Upper lobe of left lung (tissue), 4 donors: ENCODE measurements at regions not wholly inside any gene's neighbourhood (a gene's known extent, or its start where the extent isn't known, plus 50 kb on each side); places are given as distances from the start of the nearest gene placed in this dataset.

ENCODE experiments used
- CTCF ChIP-seq, 6 experiments: fragments of 450-650 bp in 4 of 6; fragments of 200-600 bp in 2 of 6; sonication (generic) in 2 of 6; IDR thresholded peaks; one replicate each; pipeline ENCODE4 v1.5.1; 2016 to 2019; ENCODE audit warnings: antibody characterized with exemption in 6 of 6
- EP300 ChIP-seq, 4 donors: sonication (generic); formaldehyde crosslinking; IDR thresholded peaks; one replicate each; pipeline ENCODE4 v1.5.1; 2017; ENCODE audit warnings: antibody characterized with exemption in 4 of 4, control low read depth in 2 of 4
- POLR2A ChIP-seq, 4 donors: fragments of 450-650 bp; IDR thresholded peaks; one replicate each; pipeline ENCODE4 v1.5.1; 2016 to 2017; ENCODE audit warnings: antibody characterized with exemption in 4 of 4, mild to moderate bottlenecking in 2 of 4
- POLR2AphosphoS5 ChIP-seq, 2 donors: sonication (generic); formaldehyde crosslinking; IDR thresholded peaks; one replicate each; pipeline ENCODE4 v1.5.1; 2017; ENCODE audit warnings: antibody characterized with exemption in 2 of 2

- TF ChIP-seq POLR2A (IDR thresholded peaks at IDR 0.05) (no peak), CTCF (IDR thresholded peaks at IDR 0.05) (no peak), EP300 (IDR thresholded peaks at IDR 0.05) (no peak), POLR2AphosphoS5 (IDR thresholded peaks at IDR 0.05) (no peak)
Observed at GRCh38 chr12:107459641-107460040, 226.0 kb upstream of the PWP1 start.
